A673 (cell line): ENCODE measurements at regions not wholly inside any gene's neighbourhood (a gene's known extent, or its start where the extent isn't known, plus 50 kb on each side); places are given as distances from the start of the nearest gene placed in this dataset.

Source experiments
- BruUV-seq: library from RNA; stranded (reverse); fragments of 400-500 nt; replicated peaks from 2 replicates; lab custom pipeline; 2021; lab: Mats Ljungman, UMichigan
- CTCF ChIA-PET: fragments of 300-600 bp; sonication (Branson Sonifier 250); formaldehyde crosslinking; loops from one replicate; lab custom pipeline; 2022; ENCODE audit warnings: antibody characterized with exemption; lab: Charles Lee
- POLR2A ChIA-PET: fragments of 300-600 bp; sonication (Branson Sonifier 250); formaldehyde crosslinking; loops from one replicate; lab custom pipeline; 2022; ENCODE audit warnings: antibody characterized with exemption; ENCODE audit not compliant: low non-redundant PET; lab: Charles Lee
- DNase-seq: peaks from one replicate; pipeline ENCODE4 v3.0.0-alpha.2; 2015; ENCODE audit warnings: low spot score
- H3K27ac ChIP-seq: fragments of 200-600 bp; sonication (generic); 2 replicates; pipeline ENCODE4 v1.5.1; 2016; ENCODE audit warnings: mixed run types, low read depth, mild to moderate bottlenecking, mixed read lengths, antibody characterized with exemption, low read length; ENCODE audit not compliant: poor library complexity, severe bottlenecking
- H3K27me3 ChIP-seq: fragments of 200-600 bp; sonication (generic); replicated peaks from 2 replicates; pipeline ENCODE4 v1.6.1; 2017; ENCODE audit warnings: mixed run types, low read depth, mild to moderate bottlenecking, mixed read lengths, antibody characterized with exemption, low read length; ENCODE audit not compliant: insufficient read depth, poor library complexity
- H3K36me3 ChIP-seq: fragments of 200-600 bp; sonication (generic); 2 replicates; pipeline ENCODE4 v1.6.1; 2016; ENCODE audit warnings: mixed run types, mild to moderate bottlenecking, mixed read lengths, antibody characterized with exemption, low read length; ENCODE audit not compliant: insufficient read depth, poor library complexity, severe bottlenecking
- H3K4me1 ChIP-seq: fragments of 200-600 bp; sonication (generic); 2 replicates; pipeline ENCODE4 v1.6.1; 2017; ENCODE audit warnings: mixed run types, mild to moderate bottlenecking, mixed read lengths, antibody characterized with exemption, low read length; ENCODE audit not compliant: insufficient read depth, poor library complexity, severe bottlenecking
- H3K4me3 ChIP-seq: fragments of 200-600 bp; sonication (generic); 2 replicates; pipeline ENCODE4 v1.5.1; 2016; ENCODE audit warnings: low read depth, mixed run types, mild to moderate bottlenecking, mixed read lengths, low read length; ENCODE audit not compliant: poor library complexity, severe bottlenecking
- H3K9me3 ChIP-seq: fragments of 200-600 bp; sonication (generic); 2 replicates; pipeline ENCODE4 v1.6.1; 2016; ENCODE audit warnings: mixed run types, low read depth, mild to moderate bottlenecking, mixed read lengths, antibody characterized with exemption, low read length; ENCODE audit not compliant: poor library complexity, severe bottlenecking
- CTCF ChIP-seq: fragments of 300-800, 200-600 bp; sonication (generic); conservative IDR thresholded peaks from 2 replicates; pipeline ENCODE4 v1.5.1; 2017; ENCODE audit warnings: low read depth, mild to moderate bottlenecking, antibody characterized with exemption, low read length, moderate library complexity, mixed read lengths
- EZH2 ChIP-seq: fragments of 200-600 bp; sonication (generic); IDR thresholded peaks from 2 replicates; pipeline ENCODE4 v1.6.1; 2017; ENCODE audit warnings: borderline replicate concordance, low read depth, mild to moderate bottlenecking, mixed read lengths, antibody characterized with exemption, low read length; ENCODE audit not compliant: poor library complexity, severe bottlenecking
- intact Hi-C: fragments of 100-400 bp; cut with micrococcal nuclease; formaldehyde crosslinking; loops from one replicate; pipeline ENCODE4 v1.10.0; 2022; ENCODE audit not compliant: unreplicated experiment

- Histone ChIP-seq H3K4me3 (no peak overlapping the region), H3K27me3 (no peaks in the 10 kb centered on the region), H3K9me3 (no peaks in the 10 kb centered on the region), H3K27ac (no peak overlapping the region), H3K4me1 (peaks cover 11% of the 10 kb centered on the region), H3K36me3 (no peaks in the 10 kb centered on the region)
- ChIA-PET CTCF (no interaction called here), POLR2A (no interaction called here)
- intact Hi-C loops = no loop called here
- DNase-seq = no peak
- TF ChIP-seq CTCF = no peak
- no peak for TF ChIP-seq EZH2
- BruUV-seq = no TSS peak
Observed at GRCh38 chr16:65756163-65756562, 610.3 kb upstream of the CDH5 start.

DNA sequence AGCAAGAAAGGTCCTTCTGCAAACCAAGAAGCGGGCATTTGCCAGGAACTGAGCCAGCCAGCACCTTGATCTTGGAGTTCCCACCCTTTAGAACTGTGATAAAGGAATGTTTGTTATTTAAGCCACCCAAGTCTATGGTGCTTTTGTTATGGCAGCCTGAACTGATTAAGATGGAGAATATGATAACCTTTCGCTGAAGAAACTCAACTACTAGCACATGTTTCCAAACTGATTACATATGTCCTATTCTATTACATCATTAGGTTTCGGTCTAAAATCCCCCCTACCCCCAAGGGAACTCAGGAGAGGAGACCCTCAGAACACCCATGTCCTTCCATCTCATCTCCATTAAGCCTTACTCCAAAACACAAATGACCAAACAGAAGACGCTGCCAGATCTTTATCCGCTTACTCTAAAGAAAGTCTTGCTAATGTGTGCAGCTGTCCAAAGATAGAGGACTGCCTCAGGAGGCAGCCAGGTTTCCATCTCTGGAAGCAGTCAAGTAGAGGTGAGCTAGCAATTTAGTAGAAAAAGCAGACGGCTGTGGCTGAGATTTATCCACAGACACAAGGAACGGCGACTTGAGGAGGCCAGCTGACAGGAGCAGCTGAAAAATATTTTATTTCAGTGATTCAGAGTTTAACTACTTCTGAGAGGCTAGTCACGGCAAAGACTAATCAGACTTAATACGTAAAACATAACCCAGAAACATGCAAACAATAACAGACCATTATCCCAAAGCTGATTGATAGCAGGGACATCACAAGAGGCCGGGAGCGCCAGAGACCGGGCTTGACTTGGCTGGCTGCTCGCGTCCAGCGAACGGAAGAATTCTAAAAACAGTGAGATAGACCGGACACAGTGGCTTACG lies 611.4 kb upstream of the CDH5 start:
- Histone ChIP-seq H3K9me3 (no peaks in the 10 kb centered on the region), H3K4me1 (peaks cover 11% of the 10 kb centered on the region), H3K27me3 (no peaks in the 10 kb centered on the region), H3K4me3 (no peak overlapping the region), H3K36me3 (no peaks in the 10 kb centered on the region), H3K27ac (no peak overlapping the region)
- POLR2A ChIA-PET = no interaction called here
- intact Hi-C loops = no loop called here
- TF ChIP-seq EZH2 = no peak
- TF ChIP-seq CTCF = no peak
- DNase-seq = no peak
- BruUV-seq = no TSS peak
- CTCF ChIA-PET = no interaction called here

GRCh38 chr16:65752522-65752844 lies 614.0 kb upstream of the CDH5 start:
- no peak for TF ChIP-seq CTCF
- TF ChIP-seq EZH2 = no peak
- Histone ChIP-seq H3K27me3 (no peaks in the 10 kb centered on the region), H3K9me3 (no peaks in the 10 kb centered on the region), H3K36me3 (no peaks in the 10 kb centered on the region), H3K4me1 (peaks cover 20% of the 10 kb centered on the region), H3K27ac (no peak overlapping the region), H3K4me3 (no peak overlapping the region)
- intact Hi-C loops = no loop called here
- POLR2A ChIA-PET = no interaction called here
- DNase-seq = no peak
- CTCF ChIA-PET = no interaction called here
- no TSS peak for BruUV-seq
